NCI-H446 treated with DMSO at 0.1 percent for 48 hours (cell line): ENCODE measurements at regions not wholly inside any gene's neighbourhood (a gene's known extent, or its start where the extent isn't known, plus 50 kb on each side); places are given as distances from the start of the nearest gene placed in this dataset.

ENCODE experiments used
- DNase-seq: peaks from one replicate; lab custom pipeline; 2025; lab: John Stamatoyannopoulos, UW

GRCh38 chr1:229064320-229065168 is 206.4 kb upstream of the RAB4A start:
- DNase-seq = no peak

DNA sequence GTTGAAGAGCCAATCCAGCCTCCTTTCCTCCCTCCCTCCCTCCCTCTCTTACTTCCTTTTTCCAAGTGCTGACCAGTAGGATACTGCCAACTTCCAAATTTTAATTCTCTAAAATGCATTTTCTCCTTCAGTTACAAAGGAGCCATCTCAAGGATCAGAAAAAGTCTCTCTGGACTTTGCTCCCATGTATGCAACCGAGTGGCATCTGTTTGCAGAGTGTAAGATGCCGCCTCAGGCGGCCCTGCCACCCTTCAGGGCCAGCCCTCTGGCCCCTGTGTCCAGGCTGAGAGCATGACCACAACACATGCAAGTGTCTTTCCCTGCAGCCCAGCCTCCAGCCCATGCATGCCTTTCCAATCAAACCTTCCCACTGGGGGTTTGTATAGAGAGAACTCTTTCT is 205.3 kb upstream of the RAB4A start:
- DNase-seq = no peak

- no peak for DNase-seq
Measured at GRCh38 chr1:229066591-229066990, 204.3 kb upstream of the RAB4A start.

DNA sequence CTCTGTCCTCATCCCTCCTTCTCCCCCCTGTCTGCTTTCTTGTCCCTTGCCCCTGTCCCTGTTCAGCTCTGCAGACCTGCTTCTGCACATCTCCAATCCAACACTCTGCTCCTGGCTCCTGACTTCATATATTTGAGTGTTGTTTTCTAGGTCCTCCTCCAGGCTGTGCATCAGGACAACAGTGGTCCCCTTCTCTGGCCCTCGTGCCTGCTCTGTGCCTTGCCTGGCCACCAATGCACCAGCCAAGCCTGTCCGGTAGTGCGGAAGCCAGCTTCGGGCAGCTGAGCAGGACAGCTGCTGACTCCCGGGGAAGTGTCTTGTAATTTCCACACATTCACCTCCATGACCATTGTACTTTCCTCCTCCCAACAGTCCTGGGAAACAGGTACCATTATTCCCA is 203.4 kb upstream of the RAB4A start:
- DNase-seq = no peak

DNA sequence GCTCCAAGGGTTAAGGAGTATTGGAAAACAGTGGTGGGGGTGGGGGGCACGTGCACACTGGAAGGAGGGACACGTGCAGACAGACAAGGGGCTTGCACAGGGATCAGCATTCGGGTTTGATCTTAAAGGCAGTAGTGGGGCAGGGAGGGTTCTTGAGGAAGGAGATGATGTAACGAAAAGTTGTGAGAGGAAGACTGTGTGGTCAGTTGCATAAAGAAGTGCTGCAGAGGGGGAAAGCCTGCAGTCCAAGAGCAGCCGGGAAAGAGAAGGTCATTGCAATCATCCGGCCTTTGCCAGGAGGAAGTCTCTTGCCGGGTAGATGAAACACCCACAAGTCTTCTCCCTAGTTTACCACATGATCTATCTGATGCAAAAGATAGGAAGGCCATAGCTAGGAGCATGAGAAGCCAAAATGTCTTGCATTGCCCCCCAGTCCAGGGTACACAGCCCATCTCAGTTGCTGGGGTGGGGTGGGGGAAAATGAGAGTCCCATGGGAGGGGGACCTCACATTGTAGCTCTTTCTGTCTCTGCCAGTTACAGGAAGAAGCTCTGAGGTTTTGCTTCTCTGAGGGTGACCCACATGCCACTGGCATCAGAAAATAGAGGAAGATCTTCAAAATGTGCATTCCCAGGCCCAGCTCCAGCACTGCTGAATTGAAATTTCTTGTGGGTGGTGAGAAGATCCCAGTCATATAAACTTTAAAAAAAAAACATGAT is 202.5 kb upstream of the RAB4A start:
- DNase-seq = no peak

DNA sequence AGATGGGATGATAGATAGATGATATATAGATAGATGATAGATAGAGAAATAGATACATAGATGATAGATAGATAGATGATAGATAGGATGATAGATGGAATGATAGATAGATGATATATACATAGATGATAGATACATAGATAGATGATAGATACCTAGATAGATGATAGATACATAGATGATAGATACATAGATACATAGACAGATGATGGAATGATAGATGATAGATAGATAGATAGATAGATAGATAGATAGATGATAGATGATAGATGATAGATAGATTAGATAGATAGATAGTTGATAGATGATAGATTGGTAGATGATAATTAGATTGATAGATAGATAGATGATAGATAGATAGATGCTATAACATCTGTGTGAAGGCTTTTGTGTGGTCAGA is 201.7 kb upstream of the RAB4A start:
- DNase-seq = no peak

DNA sequence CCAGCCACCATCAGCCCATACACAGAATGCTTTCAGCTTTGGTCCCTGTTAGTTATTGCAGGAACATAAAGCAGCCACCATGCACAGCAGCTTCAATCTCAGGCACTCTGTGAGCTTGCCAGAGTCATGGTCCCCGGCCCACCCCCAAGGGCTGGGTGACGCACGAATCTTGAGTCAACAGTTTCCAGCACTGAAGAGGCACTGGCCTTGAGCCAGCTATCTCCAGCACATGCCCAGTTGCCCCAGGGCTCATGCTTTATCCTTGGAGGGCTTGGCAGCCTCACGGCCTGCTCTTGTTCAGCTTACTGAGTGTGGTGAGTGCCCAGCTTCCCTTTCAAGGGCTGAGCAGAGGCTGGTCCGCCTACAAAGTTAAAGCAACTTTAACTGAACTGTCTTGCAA is 200.7 kb upstream of the RAB4A start:
- peak; percentile 97 for DNase-seq

DNA sequence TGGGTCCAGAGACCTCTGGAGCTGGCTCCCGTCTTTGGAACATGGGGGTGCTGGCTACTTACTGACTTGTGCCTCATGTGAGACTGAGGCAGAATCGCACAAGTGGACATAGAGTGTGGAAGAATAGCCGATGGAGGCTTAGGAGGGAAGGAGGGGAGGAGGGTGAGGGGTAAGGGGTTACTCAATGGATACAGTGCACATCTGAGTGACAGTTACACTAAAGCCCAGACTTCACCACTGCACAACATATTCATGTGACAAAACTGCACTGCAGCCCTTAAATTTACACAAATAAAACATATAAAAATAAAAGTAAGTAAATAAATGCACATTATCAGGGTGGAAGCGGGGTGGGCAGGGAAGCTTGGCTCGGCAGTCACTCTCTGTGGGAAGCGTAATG is 197.7 kb upstream of the RAB4A start:
- no peak for DNase-seq

DNA sequence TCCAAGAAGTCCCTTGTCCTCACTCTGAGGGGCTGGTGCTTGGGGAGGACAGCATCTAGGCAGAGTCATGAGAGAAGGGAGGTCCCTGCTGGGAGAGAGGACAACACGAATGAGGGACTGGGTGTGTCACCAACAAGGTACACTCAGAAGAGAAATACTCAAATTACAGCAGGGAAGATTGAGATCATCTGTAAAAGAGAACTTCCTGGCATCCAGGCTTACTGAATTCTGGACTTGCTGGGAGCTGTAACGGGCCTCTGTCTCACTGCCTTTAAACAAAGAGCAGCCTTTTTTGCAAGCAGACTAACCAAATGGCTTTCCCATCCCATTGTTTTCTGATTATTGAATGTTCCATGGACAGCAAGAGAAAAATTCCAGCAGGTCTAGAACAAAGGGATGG is 195.7 kb upstream of the RAB4A start:
- no peak for DNase-seq

GRCh38 chr1:229075716-229076115 is 195.2 kb upstream of the RAB4A start:
- DNase-seq = peak; percentile 79

- no peak for DNase-seq
Measured at GRCh38 chr1:229076195-229076594, 194.7 kb upstream of the RAB4A start.

DNA sequence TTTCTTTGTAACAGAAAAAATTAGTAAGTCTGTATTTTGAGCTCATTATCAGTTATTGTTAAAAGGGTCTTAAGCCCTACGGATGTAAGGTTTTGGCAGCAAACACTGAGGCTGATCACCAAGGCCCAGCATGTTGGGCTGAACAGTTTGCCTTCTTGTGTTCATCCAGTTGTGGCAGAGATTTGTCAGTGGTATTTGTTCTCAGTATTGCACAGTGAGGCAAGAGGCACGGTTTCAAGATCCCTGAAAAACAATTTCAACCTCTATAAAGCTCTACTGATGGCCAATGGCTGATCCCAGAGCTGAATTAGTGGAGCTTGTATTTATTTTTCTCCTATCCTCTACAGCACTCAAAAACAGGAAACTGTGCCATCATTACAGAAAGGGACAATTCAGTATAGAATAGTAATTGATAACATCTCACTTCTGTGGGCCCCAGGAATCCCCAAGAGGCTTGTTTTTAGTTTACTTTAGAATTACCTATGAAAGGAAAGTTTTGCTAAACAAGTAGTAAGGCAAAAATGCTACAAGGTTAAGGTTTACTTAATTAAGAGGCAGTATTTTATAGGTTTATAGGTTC is 191.8 kb upstream of the RAB4A start:
- no peak for DNase-seq

DNA sequence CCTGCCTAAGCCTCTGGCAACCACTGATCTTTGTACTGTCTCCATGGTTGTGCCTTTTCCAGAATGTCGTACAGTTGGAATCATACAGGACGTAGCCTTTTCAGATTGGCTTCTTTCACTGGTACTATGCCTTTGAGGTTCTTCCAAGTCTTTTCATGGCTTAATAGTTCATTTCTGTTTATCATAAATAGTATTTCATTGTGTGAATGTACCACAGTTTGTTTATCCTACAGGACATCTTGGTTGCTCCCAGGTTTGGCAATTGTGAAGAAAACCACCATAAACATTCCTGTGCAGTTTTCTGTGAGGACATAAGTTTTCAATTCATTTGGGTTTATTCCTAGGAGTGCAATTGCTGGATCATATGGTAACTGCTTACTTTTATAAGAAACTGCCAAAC is 190.6 kb upstream of the RAB4A start:
- DNase-seq = no peak

- DNase-seq = no peak
Measured at GRCh38 chr1:229085291-229085690, 185.6 kb upstream of the RAB4A start.

- no peak for DNase-seq
Measured at GRCh38 chr1:229086091-229086490, 184.8 kb upstream of the RAB4A start.

- no peak for DNase-seq
Measured at GRCh38 chr1:229086686-229087085, 184.2 kb upstream of the RAB4A start.

- peak; percentile 12 for DNase-seq
Measured at GRCh38 chr1:229087339-229087738, 183.6 kb upstream of the RAB4A start.

- no peak for DNase-seq
Measured at GRCh38 chr1:229087906-229088305, 183.0 kb upstream of the RAB4A start.

GRCh38 chr1:229088711-229089110 is 182.2 kb upstream of the RAB4A start:
- DNase-seq = no peak

DNA sequence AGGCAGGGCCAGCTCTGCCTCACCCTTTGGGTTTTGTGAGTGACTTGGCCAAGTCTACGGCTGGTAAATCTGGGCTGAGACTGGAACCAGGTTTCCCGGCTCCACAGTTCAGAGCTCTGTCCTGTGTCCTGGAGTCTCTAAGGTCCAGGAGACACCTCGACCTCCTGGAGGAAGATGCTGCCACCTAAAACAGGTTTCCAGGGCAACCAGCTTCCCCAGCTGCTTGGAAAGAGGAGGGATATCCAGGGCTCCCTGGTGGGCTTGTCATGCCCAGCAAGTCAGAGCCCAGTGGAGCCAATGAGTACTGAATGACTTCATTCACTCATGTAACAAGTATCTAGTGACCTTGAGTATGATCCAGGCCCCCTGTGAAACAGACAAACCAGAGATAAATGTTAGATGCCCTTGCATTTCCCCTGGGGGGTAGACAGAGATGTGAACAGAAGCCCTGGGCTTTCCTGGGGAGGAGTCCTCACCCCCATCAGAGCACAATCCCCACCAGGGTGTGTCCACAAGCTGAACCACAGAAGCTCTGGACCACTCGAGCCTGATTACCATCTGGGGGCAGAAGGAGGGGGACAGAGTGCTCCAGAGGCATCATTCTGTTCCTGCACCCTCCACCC is 181.2 kb upstream of the RAB4A start:
- no peak for DNase-seq

GRCh38 chr1:229091721-229092136 is 179.2 kb upstream of the RAB4A start:
- no peak for DNase-seq

DNA sequence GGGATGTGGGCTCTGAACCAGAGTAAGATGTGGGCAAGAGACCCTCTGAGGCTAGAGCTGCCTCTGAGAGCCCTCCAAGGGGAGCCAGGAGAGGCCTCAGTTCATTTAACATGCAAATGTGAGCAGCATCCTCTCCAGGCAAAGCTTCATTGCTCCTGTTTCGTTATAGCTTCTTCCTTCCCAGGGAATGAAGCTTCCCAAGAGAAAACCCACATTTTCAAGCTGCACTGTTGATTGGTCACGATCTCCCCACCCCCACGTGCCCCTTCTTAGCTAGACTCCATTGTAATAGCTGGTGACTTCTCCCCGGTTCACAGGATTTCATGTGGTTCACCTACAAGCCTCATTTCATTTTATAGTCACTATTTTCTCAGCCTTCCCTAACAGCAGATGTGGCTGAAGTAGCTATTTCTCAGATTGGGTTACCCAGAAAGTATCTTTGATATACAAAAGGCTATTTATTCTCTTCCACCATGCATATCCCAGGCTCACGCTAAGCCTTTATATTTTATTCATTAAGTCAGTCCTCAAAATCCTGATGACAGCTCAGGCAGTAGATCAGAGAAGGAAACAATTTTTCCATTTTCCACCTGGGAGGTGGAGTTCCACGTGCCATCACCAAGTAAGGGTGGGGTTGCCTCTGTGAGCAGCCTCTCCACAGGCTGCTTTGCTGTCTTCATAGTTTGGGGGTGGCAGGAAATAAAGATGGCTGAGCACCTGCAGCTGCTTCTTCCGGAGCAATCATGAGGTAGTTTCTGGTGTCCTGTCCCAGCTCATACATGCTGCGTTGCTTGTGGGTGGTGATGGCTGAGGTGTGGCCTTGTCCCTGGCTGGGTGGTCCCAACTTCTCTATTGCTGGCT is 178.3 kb upstream of the RAB4A start:
- DNase-seq = no peak
